ENCODE measurements at regions not wholly inside any gene's neighbourhood (a gene's known extent, or its start where the extent isn't known, plus 50 kb on each side); places are given as distances from the start of the nearest gene placed in this dataset.

GRCh38 chr14:56874375-56874774, 64.1 kb upstream of the OTX2 start:
- H3K4me3 ChIP-seq (ENCODE audit: low read length): no peak overlapping the region
- DNase-seq (ENCODE audit: low read depth): peak; percentile 24
- peak; percentile 7 for TF ChIP-seq CTCF (IDR thresholded peaks at IDR 0.05; ENCODE audit: insufficient read depth, low read depth, low read length, missing control alignments)

- DNase-seq (ENCODE audit: low read depth): no peak
- TF ChIP-seq CTCF (IDR thresholded peaks at IDR 0.05; ENCODE audit: insufficient read depth, low read depth, low read length, missing control alignments): no peak
- H3K4me3 ChIP-seq (ENCODE audit: low read length): no peak overlapping the region
Observed at GRCh38 chr14:56870336-56870735, 60.1 kb upstream of the OTX2 start.

- H3K4me3 ChIP-seq (ENCODE audit: low read length): no peak overlapping the region
- DNase-seq (ENCODE audit: low read depth): no peak
- TF ChIP-seq CTCF (IDR thresholded peaks at IDR 0.05; ENCODE audit: insufficient read depth, low read depth, low read length, missing control alignments): no peak
Observed at GRCh38 chr14:56868660-56869059, 58.4 kb upstream of the OTX2 start.

GRCh38 chr14:56862836-56863235, 52.6 kb upstream of the OTX2 start:
- no peak for DNase-seq (ENCODE audit: low read depth)
- no peak overlapping the region for H3K4me3 ChIP-seq (ENCODE audit: low read length)
- no peak for TF ChIP-seq CTCF (IDR thresholded peaks at IDR 0.05; ENCODE audit: insufficient read depth, low read depth, low read length, missing control alignments)

GRCh38 chr14:56860441-56860840, 50.2 kb upstream of the OTX2 start:
- TF ChIP-seq CTCF (IDR thresholded peaks at IDR 0.05; ENCODE audit: insufficient read depth, low read depth, low read length, missing control alignments): no peak
- H3K4me3 ChIP-seq (ENCODE audit: low read length): no peak overlapping the region

More at GRCh38 chr14:56860441-56860840, 50.2 kb upstream of the OTX2 start:
- DNase-seq (ENCODE audit: low read depth): no peak
